Effector memory CD4-positive, alpha-beta T cell (primary cell): ENCODE measurements at regions not wholly inside any gene's neighbourhood (a gene's known extent, or its start where the extent isn't known, plus 50 kb on each side); places are given as distances from the start of the nearest gene placed in this dataset.

Source experiments
- DNase-seq, 3 donors: peaks; one replicate each; pipeline ENCODE4 v3.0.0-alpha.2; 2020
- H3K27ac ChIP-seq: 2 replicates; pipeline ENCODE4 v1.7.0; 2013; ENCODE audit warnings: mild to moderate bottlenecking, low read length, moderate library complexity; ENCODE audit not compliant: insufficient read depth, poor library complexity, severe bottlenecking
- H3K27me3 ChIP-seq: replicated peaks from 2 replicates; pipeline ENCODE4 v1.7.0; 2013; ENCODE audit warnings: mild to moderate bottlenecking, low read length; ENCODE audit not compliant: insufficient read depth, control insufficient read depth, poor library complexity, severe bottlenecking
- H3K36me3 ChIP-seq: 2 replicates; pipeline ENCODE4 v1.7.0; 2013; ENCODE audit warnings: mild to moderate bottlenecking, low read length, moderate library complexity; ENCODE audit not compliant: control insufficient read depth, insufficient read depth
- H3K4me1 ChIP-seq: 2 replicates; pipeline ENCODE4 v1.7.0; 2013; ENCODE audit warnings: low read length, mild to moderate bottlenecking; ENCODE audit not compliant: control insufficient read depth, insufficient read depth, poor library complexity, severe bottlenecking
- H3K4me3 ChIP-seq: 2 replicates; pipeline ENCODE4 v1.7.0; 2013; ENCODE audit warnings: low read length, low read depth, mild to moderate bottlenecking; ENCODE audit not compliant: insufficient read depth, poor library complexity, severe bottlenecking
- H3K9me3 ChIP-seq: 2 replicates; pipeline ENCODE4 v1.7.0; 2013; ENCODE audit warnings: mild to moderate bottlenecking, low read length, moderate library complexity; ENCODE audit not compliant: control insufficient read depth

GRCh38 chr3:109944836-109945235 is 607.5 kb upstream of the DPPA4 start:
- Histone ChIP-seq H3K27me3 (no peaks in the 10 kb centered on the region), H3K4me1 (no peaks in the 10 kb centered on the region), H3K9me3 (no peaks in the 10 kb centered on the region), H3K4me3 (no peak overlapping the region), H3K36me3 (no peaks in the 10 kb centered on the region), H3K27ac (no peak overlapping the region)
- DNase-seq = no peak

DNA sequence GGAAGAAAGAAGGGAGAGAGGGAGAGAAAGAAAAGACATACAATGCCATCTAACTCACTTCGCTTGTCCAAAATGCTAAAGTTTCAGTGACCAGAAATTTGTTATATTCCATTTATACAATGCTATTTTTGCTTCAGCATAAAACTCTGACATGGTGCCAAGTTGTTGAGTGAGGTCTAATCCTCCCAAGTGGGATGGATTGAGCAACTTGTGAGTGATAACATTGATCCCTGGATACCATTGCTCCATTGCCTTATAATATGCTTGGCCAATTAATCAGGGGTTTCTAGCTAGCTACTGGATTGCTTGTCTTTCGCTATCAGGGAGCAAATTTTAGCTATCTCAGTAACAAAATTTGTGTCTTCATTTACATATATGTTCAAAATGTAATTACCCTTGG is 615.6 kb upstream of the DPPA4 start:
- no peak for DNase-seq
- H3K27me3 ChIP-seq = no peaks in the 10 kb centered on the region
- H3K27ac ChIP-seq = no peak overlapping the region
- H3K4me1 ChIP-seq = no peaks in the 10 kb centered on the region
- H3K36me3 ChIP-seq = no peaks in the 10 kb centered on the region
- H3K9me3 ChIP-seq = no peaks in the 10 kb centered on the region
- no peak overlapping the region for H3K4me3 ChIP-seq

GRCh38 chr3:109963831-109964230 is 626.5 kb upstream of the DPPA4 start:
- no peak overlapping the region for H3K27ac ChIP-seq
- DNase-seq = no peak
- no peaks in the 10 kb centered on the region for H3K27me3 ChIP-seq
- no peaks in the 10 kb centered on the region for H3K36me3 ChIP-seq
- H3K9me3 ChIP-seq = no peaks in the 10 kb centered on the region
- no peaks in the 10 kb centered on the region for H3K4me1 ChIP-seq
- H3K4me3 ChIP-seq = no peak overlapping the region

GRCh38 chr3:109973733-109974132 is 636.4 kb upstream of the DPPA4 start:
- no peak overlapping the region for H3K4me3 ChIP-seq

GRCh38 chr3:109977897-109978296 is 640.6 kb upstream of the DPPA4 start:
- Histone ChIP-seq H3K27ac (no peak overlapping the region), H3K36me3 (no peaks in the 10 kb centered on the region), H3K4me3 (no peak overlapping the region), H3K27me3 (no peaks in the 10 kb centered on the region), H3K4me1 (no peaks in the 10 kb centered on the region), H3K9me3 (no peaks in the 10 kb centered on the region)
- no peak for DNase-seq

More at GRCh38 chr3:109973733-109974132, 636.4 kb upstream of the DPPA4 start:
- H3K36me3 ChIP-seq = no peaks in the 10 kb centered on the region
- no peak overlapping the region for H3K27ac ChIP-seq
- H3K27me3 ChIP-seq = no peaks in the 10 kb centered on the region
- no peaks in the 10 kb centered on the region for H3K9me3 ChIP-seq
- no peak for DNase-seq
- H3K4me1 ChIP-seq = no peaks in the 10 kb centered on the region

DNA sequence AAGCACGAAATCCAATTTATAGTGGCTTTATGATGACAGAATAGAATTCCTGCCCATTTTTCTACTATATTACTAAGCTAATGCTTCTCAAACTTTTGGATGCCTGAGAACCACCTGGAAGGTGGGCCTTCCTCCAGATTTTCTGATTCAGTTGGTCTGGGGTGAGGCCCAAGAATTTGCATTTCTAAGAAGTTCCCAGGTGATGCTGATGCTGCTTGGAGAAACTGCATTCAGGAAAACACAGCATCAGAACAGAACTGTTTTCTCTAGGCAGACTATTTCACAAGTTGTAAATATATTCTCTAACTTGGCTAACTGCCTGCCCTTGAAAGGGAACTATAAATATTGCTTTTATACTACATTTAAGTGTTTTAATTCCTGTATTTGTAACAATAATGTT is 644.9 kb upstream of the DPPA4 start:
- DNase-seq = no peak
- no peaks in the 10 kb centered on the region for H3K9me3 ChIP-seq
- no peaks in the 10 kb centered on the region for H3K27me3 ChIP-seq
- no peaks in the 10 kb centered on the region for H3K36me3 ChIP-seq
- H3K27ac ChIP-seq = no peak overlapping the region
- no peaks in the 10 kb centered on the region for H3K4me1 ChIP-seq
- no peak overlapping the region for H3K4me3 ChIP-seq

DNA sequence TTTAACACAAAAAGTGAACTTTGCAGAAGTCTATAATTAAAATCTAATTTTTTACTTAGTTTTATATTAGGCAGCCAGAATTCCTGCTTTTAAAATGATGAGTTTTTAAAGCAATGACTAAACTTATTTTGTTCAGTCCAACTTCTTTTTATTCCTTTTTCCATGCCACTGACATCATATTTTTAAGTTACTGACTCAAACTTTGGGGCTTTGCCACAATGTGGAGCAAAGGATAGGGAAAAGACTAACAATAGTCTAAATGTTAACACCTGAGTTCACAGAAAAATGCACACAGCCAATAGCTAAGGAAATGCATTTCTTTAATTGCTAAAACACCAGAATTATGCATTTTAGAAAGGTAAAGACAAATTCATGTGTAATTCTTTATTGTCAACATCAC is 647.6 kb upstream of the DPPA4 start:
- Histone ChIP-seq H3K9me3 (no peaks in the 10 kb centered on the region), H3K27me3 (no peaks in the 10 kb centered on the region), H3K4me3 (no peak overlapping the region), H3K27ac (no peak overlapping the region), H3K4me1 (no peaks in the 10 kb centered on the region), H3K36me3 (no peaks in the 10 kb centered on the region)
- DNase-seq = no peak

- no peak for DNase-seq
- H3K4me3 ChIP-seq = no peak overlapping the region
- no peak overlapping the region for H3K27ac ChIP-seq
- H3K4me1 ChIP-seq = no peaks in the 10 kb centered on the region
- H3K9me3 ChIP-seq = no peaks in the 10 kb centered on the region
- H3K27me3 ChIP-seq = no peaks in the 10 kb centered on the region
- no peaks in the 10 kb centered on the region for H3K36me3 ChIP-seq
These were observed 648.7 kb upstream of the DPPA4 start for GRCh38 chr3:109985943-109986555.

GRCh38 chr3:109994853-109995252 is 657.5 kb upstream of the DPPA4 start:
- Histone ChIP-seq H3K4me3 (no peak overlapping the region), H3K27ac (no peak overlapping the region), H3K36me3 (no peaks in the 10 kb centered on the region), H3K27me3 (no peaks in the 10 kb centered on the region), H3K9me3 (no peaks in the 10 kb centered on the region), H3K4me1 (no peaks in the 10 kb centered on the region)
- no peak for DNase-seq

DNA sequence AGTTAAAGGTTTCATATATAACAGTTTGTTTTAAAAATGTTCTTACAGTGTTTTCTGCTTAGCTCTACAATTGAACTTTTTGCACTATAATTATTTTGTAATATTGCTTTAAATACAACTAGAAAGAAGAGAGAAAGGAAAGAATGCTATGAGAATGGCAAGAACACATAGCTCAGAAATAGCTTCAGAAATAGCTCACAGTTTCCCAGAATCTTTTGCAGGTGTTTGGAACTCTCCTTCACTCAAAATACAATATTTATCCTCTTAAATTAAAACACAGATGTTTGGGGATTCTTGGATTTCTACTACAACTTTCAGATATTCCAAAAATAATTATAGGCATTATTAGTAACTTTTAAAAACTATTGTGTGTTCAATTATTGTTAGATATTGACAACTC is 658.0 kb upstream of the DPPA4 start:
- Histone ChIP-seq H3K9me3 (no peaks in the 10 kb centered on the region), H3K4me1 (no peaks in the 10 kb centered on the region), H3K4me3 (no peak overlapping the region), H3K36me3 (no peaks in the 10 kb centered on the region), H3K27ac (no peak overlapping the region), H3K27me3 (no peaks in the 10 kb centered on the region)
- DNase-seq = no peak
